Kidney tubule cell (primary cell): ENCODE measurements at regions not wholly inside any gene's neighbourhood (a gene's known extent, or its start where the extent isn't known, plus 50 kb on each side); places are given as distances from the start of the nearest gene placed in this dataset.
"Not testable (repeated sequence)": the region's sequence is repeated elsewhere in the genome, so short reads cannot be mapped to it uniquely, and the experiment has no call there.

Experiments used
- DNase-seq: peaks from one replicate; pipeline ENCODE4 v3.0.0-alpha.2; 2018; ENCODE audit warnings: low spot score

DNA sequence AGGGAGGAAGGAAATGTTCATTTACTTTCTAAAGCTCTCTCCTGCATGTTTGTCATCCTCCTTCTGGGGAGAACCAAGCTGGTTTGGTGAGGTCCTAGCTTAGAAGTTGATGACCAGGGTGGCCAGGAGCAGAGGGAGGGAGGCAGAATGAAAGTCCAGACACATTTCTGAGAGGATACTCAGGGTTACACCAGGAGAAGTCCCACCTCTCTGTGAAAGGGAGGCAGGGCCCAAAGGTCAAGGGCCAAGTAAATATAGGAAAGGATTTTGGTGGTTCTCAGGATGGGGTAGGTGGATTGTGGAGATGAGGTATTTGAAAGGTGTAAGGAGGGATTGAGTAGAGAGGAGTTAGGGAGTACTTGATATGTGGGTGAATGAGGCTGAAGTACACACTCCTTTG lies 58.0 kb upstream of the FBXO11 start:
- no peak for DNase-seq

DNA sequence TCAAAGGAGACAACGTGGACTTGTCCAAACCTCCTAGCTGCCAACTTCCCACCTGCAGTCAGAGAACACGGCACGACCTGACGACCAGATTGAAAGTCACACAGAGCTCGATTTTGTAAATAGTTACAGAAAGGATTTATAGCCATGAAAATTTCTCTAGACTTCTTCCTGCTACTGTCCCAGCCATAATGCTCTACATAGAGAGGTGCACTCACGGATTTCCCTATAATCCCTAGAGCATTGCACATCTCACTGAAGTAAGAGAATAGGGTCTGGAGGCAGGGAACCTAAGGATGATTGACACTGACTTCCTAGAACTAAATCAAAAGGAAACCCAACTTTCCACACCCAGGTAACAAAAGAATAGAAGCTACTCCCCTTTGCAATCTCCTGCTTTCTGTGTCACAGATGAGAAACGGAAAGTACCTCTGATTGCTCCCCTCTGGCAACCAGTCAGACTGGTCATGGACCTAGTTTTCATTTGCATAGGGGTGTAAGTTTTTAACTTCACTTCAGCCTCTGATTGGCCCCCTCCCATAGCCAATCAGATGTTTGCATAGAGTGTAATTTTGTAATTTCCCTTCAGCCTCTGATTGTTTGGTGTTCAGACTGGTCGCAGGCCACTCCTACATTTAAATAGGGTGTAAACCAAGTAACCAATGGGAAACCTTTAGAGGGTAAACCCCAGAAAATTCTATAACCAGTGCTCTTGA lies 58.6 kb upstream of the FBXO11 start:
- DNase-seq = no peak

DNA sequence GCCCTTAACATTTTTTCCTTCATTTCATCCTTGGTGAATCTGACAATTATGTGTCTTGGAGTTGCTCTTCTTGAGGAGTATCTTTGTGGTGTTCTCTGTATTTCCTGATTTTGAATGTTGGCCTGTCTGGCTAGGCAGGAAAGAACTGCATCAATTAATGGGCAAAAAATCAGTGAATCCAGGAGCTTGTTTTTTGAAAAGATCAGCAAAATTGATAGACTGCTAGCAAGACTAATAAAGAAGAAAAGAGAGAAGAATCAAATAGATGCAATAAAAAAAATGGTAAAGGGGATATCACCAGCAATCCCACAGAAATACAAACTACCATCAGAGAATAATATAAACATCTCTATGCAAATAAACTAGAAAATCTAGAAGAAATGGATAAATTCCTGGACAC lies 70.4 kb upstream of the FBXO11 start:
- not testable (repeated sequence) for DNase-seq

DNA sequence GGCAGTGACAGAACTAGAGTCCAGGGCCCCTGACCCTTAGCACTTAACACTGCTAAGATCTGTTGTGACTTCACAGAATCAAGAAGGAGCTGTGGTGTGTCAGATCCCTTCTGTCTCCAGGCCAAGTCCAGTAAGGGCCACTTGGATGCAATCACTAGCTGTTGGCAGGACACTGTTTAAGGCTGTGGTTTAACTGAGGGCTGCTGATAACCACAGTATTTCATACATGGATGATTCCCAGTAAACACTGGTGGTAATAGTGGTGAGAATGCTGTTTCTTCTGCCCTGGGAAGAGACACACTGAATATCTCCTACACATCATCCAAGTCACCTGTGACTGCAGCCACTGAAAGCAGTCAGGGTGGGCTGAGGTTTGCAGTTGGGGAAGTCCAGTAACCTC lies 77.7 kb upstream of the FBXO11 start:
- peak; percentile 87 for DNase-seq

DNA sequence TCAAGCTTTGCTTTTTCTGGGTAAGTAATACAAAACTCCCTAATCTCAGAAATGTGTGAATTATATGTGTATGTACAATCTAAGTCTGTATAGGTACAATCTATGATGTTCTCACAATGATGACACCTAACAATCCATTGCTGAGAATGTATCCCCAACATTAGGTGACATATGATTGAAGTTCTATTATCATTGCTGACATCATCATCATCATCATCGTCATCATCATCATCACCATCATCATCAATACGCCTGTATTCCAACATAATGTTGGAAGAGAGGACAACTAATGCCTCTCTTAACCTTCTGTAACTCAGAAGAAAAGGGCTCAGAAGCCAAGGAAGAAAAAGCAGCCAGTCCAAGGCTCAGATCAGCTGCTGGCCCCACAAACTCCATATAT lies 84.2 kb upstream of the FBXO11 start:
- no peak for DNase-seq

DNA sequence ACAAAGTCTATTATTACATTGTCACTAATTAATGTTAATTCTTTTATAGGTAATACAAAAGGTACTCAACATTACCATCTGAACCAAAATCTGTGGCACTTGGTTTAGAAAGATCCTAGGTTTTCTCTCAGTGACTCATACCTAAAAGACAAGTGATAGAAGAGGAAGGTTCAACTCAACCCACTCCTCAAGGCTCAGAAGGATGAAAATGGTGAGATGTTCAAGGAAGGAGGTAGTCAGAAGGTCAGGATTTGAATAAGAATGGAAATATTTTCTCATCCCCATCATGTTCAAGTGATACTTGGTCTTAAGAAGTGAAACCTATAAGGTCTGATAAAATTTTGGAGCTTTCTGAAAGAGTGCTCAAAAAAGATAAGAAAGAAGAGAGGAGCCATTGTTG lies 86.4 kb upstream of the FBXO11 start:
- DNase-seq = no peak

DNA sequence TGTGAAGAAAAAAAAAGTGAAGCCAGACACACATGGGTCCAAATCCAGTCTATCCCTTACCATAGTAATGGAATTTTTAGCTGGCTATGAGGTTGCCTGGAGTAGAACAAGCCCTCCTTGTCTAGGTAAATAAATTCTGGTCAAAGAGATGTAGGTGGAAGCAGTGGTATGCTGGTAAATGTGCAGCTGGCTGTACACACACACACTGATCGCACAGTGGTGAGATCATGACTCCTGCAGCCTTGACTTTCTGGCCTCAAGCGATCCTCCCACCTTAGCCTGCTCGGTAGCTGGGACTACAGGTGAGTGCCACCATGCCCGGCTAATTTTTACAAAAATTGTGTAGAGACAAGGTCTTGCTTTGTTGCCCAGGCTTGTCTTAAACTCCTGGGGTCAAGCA lies 90.5 kb upstream of the FBXO11 start:
- DNase-seq = no peak

DNA sequence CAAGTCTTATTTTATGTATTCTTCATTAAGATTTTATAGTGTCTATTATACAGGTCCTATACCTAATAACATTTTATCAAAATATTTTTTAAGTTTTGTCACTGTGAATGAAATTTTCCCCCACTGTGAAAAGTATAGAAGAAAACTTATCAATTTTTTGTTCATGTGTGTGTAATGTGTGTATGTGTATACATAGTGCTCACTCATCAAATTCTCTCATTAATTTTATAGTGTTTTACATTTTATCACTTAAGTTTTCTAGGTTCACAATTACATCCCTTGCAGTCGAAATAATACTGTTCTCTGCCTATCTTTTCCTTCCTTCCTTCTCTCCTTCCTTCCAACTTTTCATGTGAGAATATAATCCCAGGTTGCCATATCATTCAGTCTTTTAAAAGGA lies 93.2 kb upstream of the FBXO11 start:
- no peak for DNase-seq

DNA sequence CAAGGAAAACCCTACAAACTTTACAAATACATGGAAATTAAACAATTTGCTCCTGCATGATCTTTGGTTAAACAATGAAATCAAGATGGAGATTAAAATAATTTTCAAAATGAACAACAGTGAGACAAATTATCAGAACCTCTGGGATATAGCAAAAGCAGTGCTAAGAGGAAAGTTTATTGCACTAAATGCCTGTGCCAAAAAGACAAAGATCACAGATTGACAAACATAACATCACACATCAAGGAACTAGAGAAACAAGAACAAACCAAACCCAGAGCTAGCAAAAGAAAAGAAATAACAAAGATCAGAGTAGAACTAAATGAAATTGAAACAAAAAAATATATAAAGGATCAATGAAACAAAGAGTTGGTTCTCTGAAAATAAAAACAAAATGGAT lies 95.2 kb upstream of the FBXO11 start:
- no peak for DNase-seq

DNA sequence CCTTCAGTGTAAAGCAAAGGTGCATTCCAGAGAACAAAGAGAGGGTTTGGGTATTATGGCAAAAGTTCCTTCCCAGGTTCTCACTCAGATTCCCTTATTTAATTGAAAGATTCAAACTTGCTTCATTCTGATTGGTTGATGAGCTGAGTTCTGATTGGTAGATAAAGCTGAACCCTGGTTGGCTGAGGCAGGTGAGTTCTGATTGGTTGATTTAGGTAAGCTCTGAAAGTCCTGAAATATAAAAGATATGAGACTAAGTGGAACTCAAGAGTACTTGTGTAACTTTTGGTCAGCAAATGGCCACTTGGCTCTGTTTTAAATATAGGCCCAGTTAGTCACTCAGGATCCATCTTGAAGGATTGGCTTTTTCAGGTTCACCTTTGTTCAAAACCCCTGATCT lies 99.8 kb upstream of the FBXO11 start:
- no peak for DNase-seq

DNA sequence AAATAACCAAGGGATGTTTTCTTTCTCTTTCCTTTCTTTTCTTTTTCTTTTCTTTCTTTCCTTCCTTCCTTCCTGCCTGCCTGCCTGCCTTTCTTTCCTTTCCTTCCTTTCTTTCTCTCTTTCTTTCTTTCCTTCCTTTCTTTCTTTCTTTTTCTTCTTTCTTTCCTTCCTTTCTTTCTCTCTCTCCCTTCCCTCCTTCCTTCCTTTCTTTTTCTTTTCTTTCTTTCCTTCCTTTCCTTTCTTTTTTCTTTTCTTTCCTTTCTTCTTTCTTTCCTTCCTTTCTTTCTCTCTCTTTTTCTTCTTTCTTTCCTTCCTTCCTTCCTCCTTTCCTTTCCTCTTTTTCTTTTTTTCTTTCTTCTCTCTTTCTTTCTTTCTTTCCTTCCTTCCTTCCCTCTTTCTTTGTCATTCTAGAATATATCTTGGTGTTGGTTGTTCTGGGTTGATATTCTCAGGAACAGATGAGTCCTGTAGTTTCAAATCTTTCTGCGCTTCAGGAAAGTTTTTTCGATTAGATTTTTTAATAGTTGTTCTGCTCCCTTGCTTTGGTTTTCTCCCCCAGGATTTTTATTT lies 101.5 kb upstream of the FBXO11 start:
- DNase-seq = no peak

DNA sequence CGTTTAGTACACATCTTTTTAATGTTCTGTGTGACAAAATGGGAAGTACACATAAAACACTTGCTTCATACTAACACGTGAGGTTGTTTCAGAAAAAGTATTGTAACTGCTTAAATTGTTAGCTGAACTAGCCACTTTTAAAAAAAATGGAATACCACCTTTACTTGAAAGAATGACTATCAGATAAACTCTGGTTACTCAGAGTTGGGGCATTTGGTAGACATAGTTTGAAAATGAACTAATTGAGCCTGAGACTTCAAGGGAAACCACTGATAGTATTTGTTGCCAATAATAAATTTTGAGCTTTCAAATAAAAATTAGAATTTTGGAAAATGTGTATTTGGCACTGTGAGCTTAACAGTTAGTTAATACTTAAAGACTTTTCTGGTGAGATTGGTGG lies 103.0 kb upstream of the FBXO11 start:
- DNase-seq = no peak

DNA sequence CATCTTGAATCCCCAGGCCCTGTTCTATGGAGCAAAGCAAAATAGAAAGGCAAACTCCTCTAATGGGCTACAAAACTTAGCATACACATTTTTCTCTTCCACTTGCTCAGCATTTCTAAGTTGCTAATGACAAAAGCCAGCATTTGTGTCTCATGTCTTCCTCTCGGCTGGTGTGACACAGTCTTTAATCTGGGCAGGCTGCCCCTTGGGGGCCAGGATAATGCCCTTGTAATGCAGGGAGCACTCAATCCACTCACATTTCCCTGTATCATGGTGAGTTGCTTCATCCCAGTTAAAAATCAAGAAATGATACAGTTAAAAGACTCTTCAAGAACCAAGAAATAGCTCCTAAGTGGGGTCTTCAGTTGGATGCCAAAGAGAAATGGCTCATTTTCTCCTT lies 109.1 kb upstream of the FBXO11 start:
- no peak for DNase-seq

DNA sequence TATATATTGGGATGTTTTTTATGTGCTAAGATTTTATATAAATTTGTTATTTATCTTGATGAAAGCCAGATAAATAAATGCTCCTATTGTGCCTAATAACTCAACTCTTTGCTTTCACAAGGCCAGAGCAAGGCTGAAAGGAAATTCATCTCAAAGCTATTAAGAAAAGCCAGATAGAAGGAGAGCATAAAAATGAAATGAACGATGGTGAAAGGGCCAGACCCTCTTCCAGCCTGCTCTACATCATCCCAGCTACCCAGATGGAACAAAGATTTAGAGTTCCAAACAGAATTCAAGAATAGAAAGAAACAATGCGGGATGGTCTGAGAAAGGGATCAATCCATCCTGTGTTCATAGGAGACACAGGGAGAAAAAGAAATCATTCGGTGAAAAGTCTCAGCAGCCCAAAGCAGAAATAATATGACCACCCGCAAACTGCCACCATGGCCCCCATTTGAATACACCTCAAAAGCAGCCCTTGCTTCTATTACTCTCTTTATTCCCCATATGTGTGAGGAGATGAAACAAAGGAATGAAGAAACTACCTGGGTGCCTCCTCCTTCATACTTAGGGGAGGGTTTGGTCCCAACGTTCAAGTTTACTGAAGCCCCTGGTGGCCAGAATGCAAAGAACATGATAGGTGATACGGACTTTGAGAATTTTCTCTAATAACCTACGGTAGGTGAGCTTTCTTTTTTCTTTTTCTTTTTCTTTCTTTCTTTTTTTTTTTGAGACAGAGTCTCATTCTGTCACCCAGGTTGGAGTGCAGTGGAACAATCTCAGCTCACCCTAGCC lies 110.1 kb upstream of the FBXO11 start:
- no peak for DNase-seq

DNA sequence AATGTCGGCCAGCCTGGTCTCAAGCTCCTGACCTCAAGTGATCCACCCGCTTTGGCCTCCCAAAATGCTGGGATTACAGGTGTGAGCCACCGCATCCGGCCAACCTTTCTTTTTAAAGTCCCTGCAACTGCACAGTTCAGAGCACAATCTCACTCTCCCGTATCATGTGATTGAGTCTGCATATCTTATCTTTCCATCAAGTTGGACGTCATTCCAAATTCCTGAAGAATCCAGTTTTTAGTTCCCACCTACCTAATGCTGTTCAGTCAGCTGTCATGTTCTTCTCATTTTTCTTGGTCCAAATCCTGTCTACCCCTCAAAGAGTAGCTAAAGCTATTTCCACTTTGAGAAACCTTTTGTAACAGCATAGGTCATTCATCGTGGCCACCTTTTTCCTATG lies 110.8 kb upstream of the FBXO11 start:
- DNase-seq = no peak

DNA sequence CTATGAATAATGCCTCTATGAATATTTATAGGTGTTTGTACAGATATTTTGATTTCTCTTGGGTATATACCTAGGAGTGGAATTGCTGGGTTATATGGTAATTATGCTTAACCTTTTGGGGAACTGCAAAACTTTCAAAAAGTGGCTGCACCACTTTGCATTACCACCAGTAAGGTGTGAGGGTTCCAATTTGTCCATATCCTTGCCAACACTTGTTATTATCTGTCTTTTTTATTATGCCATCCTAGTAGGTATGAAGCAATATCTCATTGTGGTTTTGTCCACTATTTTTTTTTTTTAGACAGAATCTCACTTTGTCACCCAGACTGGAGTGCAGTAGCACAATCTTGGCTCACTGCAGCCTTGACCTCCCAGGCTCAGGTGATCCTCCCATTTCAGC lies 112.2 kb upstream of the FBXO11 start:
- no peak for DNase-seq

DNA sequence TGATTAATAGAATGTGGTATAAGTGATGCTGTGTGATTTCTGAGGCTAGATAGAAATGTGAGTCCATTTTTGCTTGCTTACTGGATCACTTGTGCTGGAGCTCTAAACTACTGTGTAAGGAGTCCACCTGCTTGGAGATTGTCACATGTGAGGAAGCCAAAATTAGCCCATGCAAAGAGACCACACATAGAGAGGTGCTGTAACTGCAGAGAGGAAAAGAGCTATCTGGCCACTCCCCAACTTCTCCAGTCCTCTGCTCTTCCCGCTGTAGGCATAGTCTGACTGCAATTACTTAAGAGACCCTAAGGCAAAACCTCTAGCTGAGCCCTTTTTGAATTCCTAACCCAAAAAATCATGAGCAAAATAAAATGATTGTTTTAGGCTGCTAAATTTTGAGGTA lies 120.6 kb upstream of the FBXO11 start:
- no peak for DNase-seq

DNA sequence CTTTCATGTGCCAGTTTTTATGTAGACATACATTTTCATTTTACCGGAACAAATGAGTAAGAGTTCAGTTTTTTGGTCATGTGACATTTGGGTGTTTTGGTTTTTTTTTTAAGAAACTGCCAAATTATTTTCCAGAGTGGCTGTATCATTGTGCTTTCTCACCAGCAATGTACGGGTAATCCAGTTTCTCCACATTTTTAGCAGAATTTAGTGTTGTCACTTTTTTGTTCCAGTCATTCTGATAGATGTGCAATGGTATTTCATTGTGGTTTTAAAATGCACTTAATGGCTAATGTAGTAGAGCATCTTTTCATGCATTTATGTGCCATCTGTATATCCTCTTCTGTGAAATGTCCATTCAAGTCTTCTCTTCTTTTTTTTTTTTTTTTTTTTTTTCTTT lies 126.5 kb upstream of the FBXO11 start:
- DNase-seq = no peak

DNA sequence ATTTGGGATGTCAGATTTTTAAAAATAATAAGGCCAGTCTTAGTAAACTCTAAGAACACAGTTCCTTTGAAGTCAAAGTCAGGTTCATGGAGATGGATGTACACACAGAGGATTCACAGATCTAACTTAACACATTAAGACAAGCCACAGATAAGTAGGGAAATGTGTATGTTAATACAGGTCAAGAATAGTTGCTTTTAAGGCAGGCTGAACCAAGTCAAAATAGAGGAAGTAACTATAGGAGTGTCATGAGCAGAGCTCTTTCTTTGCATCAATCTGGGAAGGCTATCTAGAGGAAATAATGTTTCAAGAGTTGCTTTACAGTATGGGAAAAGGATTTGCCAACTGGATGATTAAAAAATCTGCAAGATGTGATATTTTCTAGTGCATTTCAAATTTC lies 128.0 kb upstream of the FBXO11 start:
- DNase-seq = no peak

DNA sequence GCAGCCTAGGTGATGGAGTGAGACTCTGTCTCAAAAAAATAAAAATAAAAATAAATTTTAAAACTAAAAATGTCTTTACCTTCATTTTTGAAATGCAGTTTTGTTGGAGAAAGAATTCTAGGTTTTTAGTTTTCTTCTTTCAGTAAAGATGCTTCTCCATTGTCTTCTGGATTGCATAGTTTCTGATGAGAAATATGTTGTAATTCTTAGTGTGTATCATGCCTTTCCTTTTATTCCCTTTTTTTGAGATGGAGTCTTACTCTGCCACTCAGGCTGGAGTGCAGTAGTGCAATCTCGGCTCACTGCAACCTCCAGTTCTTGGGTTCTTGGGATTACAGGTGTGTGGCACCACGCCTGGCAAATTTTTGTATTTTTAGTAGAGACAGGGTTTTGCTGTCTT lies 130.0 kb upstream of the FBXO11 start:
- DNase-seq = no peak

DNA sequence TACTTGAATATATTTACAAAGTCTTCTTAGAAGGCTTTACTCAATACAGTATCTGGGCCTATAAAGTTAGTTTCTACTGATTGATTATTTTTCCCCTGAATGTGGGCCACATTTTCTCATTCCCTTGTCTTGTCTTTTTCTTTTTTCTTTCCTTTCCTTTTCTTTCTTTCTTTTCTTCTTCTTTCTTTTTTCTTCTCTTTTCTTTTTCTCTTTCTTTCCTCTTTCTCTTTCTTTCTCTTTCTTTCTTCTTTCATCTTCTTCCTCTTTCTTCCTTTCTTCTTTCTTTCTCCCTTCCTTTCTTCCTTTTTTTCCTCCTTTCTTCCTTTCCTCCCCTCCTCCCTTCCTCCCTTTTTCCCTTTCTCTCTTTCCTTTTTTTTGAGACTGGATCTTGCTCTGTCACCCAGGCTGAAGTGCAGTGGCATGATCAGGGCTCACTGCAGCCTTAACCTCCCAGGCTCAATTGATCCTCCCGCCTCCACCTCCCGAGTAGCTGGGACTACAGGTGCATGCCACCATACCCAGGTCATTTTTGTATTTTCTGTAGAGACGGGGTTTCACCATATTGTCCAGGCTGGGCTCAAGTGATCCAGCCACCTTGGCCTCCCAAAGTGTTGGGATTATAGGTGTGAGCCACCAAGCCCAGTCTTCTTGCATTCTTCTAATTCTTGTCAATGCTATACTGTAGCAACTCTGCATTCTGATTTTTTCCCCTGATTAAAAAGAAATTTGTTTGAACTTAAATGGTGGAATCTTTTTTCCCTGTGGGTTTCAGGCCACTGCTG lies 133.1 kb upstream of the FBXO11 start:
- no peak for DNase-seq

DNA sequence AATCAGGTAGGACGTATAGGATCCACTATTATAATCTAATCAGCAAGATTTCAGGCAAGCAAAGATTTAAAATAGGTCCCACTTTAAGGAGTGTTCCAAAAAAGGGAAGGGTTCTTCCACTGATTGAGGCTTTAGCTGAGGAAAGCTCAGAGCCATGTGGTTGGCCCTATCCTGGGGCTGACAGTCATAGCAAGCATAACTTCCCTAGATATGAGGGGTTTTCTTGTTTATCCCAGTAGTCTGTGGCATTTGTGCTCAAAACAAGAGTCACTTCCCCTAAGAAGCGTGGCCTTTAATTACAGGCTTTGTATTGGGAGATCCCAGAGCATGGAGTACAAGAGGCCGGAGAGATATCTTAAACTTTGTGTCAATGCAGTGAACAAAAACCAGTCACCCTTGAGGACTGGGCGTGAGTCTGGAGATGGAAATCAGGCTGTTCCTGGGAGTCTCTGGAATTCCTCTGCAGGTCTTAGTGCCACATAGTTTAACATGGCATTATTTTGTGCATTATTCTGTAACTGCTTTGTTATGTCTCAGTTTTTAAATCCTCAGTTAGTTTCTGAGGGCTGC lies 136.9 kb upstream of the FBXO11 start:
- no peak for DNase-seq
